Aorta (tissue), 5 donors: ENCODE measurements at regions not wholly inside any gene's neighbourhood (a gene's known extent, or its start where the extent isn't known, plus 50 kb on each side); places are given as distances from the start of the nearest gene placed in this dataset.
A peak's percentile ranks its signal among the peaks of the same experiment; 100 is the strongest.

Source experiments
- ATAC-seq: fragments of 200-7000 bp; cut with Tn5 transposase; one replicate; pipeline ENCODE4 v1.9.1; 2022; ENCODE audit warnings: moderate library complexity; ENCODE audit not compliant: low FRiP score
- DNase-seq, 2 donors: peaks; one replicate each; pipeline ENCODE4 v3.0.0-alpha.2; 2020
- H3K27ac ChIP-seq, 2 donors: one replicate each; pipeline ENCODE4 v1.5.1; 2013; ENCODE audit warnings: low read length in 2 of 2, mild to moderate bottlenecking in 2 of 2, moderate library complexity in 2 of 2, control low read depth in 1 of 2, inconsistent platforms in 1 of 2, low read depth in 1 of 2
- H3K27me3 ChIP-seq, 2 donors: one replicate each; pipeline ENCODE4 v1.6.1; 2013; ENCODE audit warnings: control low read depth in 1 of 2, low read length in 1 of 2, mild to moderate bottlenecking in 1 of 2, moderate library complexity in 1 of 2; ENCODE audit not compliant: insufficient read depth in 2 of 2, control insufficient read depth in 1 of 2
- H3K36me3 ChIP-seq, 2 donors: one replicate each; pipeline ENCODE4 v1.6.1; 2013; ENCODE audit warnings: control low read depth in 1 of 2, low read length in 1 of 2, mild to moderate bottlenecking in 1 of 2; ENCODE audit not compliant: insufficient read depth in 2 of 2, control insufficient read depth in 1 of 2
- H3K4me1 ChIP-seq, 2 donors: one replicate each; pipeline ENCODE4 v1.6.1; 2013; ENCODE audit warnings: low read length in 2 of 2, control low read depth in 1 of 2, mild to moderate bottlenecking in 1 of 2, moderate library complexity in 1 of 2; ENCODE audit not compliant: insufficient read depth in 2 of 2, control insufficient read depth in 1 of 2
- H3K4me3 ChIP-seq, 2 donors: one replicate each; pipeline ENCODE4 v1.5.1; 2013; ENCODE audit warnings: low read length in 2 of 2, control low read depth in 1 of 2, mild to moderate bottlenecking in 1 of 2
- H3K9me3 ChIP-seq: one replicate; pipeline ENCODE4 v1.6.1; 2013; ENCODE audit warnings: mild to moderate bottlenecking, low read length; ENCODE audit not compliant: control insufficient read depth
- WGBS, 2 donors: extraction: QIAGEN DNeasy Blood & Tissue Kit; methylation state at CpG; one replicate each; pipeline ENCODE4 v1.1.7; 2013; 5-methylcytosine and 5-hydroxymethylcytosine counted together
- intact Hi-C, 2 donors: fragments of 100-400 bp; cut with DNase I; formaldehyde crosslinking; loops; one replicate each; pipeline versions ENCODE4 v1.14.2 to v1.15.0; 2022
- donor health status: healthy with polysubstance abuse.
- donor health status: Bipolar disorder and iron deficiency.
- donor health status: DM: no; HTN: no; CAD: no.
- donor health status: DM: no; HTN: no; CAD: no.
- donor health status: DM: yes; HTN: yes; CAD: no.

DNA sequence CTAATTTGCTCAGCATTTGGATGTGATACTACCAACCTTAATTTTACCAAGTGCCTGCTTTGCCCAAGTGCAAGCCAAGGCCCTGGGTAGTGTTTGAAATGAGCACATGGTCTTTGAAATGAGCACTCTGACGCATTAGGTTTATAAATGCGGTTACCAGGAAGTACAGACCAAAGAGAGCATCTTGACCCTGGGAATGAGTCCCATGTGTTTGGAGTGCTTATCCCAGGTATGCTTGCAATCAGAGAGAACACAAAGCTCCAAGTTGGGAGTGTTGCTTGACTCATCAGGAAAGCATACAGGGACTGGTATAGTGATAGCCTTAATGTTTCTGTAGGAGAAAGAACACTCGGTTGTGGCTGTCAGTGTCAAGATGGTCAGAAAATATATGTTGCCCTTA is 203.6 kb upstream of the MAMLD1 start:
- Histone ChIP-seq H3K27ac (no peak overlapping the region), H3K36me3 (no peaks in the 10 kb centered on the region), H3K4me1 (peaks cover 2 to 3% of the 10 kb centered on the region in 2 donors), H3K27me3 (no peaks in the 10 kb centered on the region), H3K9me3 (no peaks in the 10 kb centered on the region), H3K4me3 (no peak overlapping the region)
- no peak for DNase-seq
- ATAC-seq, result no peak
- 89 to 91% methylated on average over 3 of the region's 3 CpGs for WGBS, 2 donors
- intact Hi-C loops, result loop anchor here in 1 of 2 donors (10.0 kb wide), 1 partner anchor 205 kb away; the partner anchor contains the start of gene MAMLD1

DNA sequence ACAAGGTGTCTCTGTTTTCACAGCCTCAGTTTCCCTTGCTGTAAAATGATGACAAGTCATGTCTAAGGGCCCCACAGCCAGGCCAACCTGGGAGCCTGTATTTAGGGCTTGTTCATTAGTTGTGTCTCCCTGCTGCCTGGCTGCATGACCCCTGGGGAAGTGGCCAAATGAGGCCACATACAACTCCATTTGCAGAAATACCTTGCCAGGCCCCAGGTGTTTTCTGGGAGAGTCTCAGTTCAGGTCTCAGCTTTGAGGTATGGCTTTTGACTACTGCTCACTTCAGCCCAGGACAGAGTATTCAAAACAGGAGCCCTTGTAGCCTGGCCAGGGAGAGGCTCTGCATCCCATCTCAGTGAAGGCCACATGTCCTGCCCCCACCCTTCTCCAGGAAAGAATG is 202.5 kb upstream of the MAMLD1 start:
- H3K36me3 ChIP-seq, result no peaks in the 10 kb centered on the region
- ATAC-seq, result no peak
- intact Hi-C loops, result no loop called here

DNA sequence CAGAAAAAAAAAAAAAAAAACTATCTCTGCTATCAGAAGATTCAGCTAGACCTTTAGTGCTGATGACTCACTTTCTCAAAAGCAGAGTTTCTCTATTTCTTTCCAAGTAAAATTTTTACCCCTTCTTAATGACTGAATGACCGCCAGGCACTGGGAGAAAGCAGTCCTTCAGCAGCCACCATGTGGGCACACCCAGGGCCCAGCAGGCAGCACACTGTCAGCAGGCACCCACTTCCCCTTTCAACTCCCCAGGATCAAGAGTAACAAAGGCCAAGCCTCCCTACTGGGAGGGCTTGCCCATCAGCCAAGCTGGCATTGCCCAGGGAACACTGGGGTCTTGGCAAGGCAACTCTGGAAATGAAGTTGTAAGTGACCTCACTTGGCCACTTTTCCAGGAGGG is 201.9 kb upstream of the MAMLD1 start:
- no peaks in the 10 kb centered on the region for H3K27me3 ChIP-seq
- H3K27ac ChIP-seq, result no peak overlapping the region
- intact Hi-C loops, result no loop called here
- peaks cover 2 to 3% of the 10 kb centered on the region in 2 donors for H3K4me1 ChIP-seq
- whole genome bisulfite sequencing, 2 donors, result 10 to 29% methylated on average over 1 of the region's 1 CpG
- ATAC-seq (no peak), DNase-seq (no peak)
- H3K4me3 ChIP-seq, result no peak overlapping the region
- H3K9me3 ChIP-seq, result no peaks in the 10 kb centered on the region
- H3K36me3 ChIP-seq, result no peaks in the 10 kb centered on the region

More for the DNA sequence above, 202.5 kb upstream of the MAMLD1 start:
- no peaks in the 10 kb centered on the region for H3K27me3 ChIP-seq
- H3K9me3 ChIP-seq, result no peaks in the 10 kb centered on the region
- no peak overlapping the region for H3K27ac ChIP-seq
- H3K4me1 ChIP-seq, result peaks cover 2 to 3% of the 10 kb centered on the region in 2 donors
- no peak overlapping the region for H3K4me3 ChIP-seq
- no peak for DNase-seq

DNA sequence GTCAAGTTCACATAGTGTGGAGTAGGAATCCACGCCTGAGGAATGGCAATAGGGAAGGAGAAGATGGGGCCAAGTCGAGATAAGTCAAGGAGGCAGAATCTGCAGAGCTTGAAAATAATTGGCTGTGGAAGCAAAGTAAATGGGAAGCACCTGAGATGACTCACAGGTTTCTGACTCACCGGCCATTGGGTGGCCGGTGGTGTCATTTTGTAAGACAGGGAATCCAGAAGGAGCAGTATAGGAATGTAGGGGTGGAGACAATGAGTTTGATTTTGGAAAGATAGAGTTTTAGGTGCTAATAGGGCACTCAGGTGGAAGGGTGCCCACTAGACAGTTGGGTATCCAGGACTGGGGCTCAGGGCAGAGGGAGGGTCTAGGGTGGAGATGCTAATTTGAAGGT is 201.0 kb upstream of the MAMLD1 start:
- Histone ChIP-seq H3K4me3 (no peak overlapping the region), H3K4me1 (peaks cover 2 to 3% of the 10 kb centered on the region in 2 donors), H3K9me3 (no peaks in the 10 kb centered on the region), H3K27me3 (no peaks in the 10 kb centered on the region), H3K36me3 (no peaks in the 10 kb centered on the region), H3K27ac (no peak overlapping the region)
- intact Hi-C loops, result no loop called here
- no peak for ATAC-seq
- no peak for DNase-seq
- WGBS, 2 donors, result 82 to 89% methylated on average over 4 of the region's 4 CpGs

DNA sequence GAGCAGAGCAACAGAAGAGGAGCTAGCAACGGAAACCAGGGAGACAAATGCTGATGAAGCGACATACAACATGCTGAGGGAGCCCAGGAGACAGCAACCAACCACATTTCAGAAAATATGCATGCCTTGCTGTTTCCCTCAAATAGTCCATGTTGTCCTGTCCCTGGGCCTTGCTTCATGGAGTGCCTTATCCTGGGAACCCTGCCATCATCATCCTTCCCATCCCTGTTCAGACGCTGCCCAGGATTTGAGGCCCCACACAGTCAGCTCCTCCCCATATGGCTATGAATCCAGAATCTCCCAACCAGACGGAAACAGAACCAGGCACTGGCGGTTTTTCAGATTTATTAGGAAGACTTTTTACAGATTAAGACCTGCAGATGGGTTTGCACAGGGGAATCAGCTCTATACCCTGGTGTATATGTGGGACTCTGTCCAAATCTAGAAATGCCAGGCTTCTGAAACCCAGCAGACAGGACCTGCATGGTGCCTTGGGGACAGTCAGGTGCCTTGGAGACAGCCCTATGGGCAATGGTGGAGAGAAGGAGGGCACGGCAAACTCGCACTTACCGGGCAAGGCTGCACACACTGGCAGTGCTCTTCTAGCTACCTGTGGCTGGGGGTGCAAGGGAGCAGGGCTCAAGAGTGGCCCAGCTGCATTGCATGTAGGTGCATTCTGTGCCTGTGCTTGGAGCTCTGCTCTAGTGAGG is 199.7 kb upstream of the MAMLD1 start:
- ATAC-seq, result no peak
- intact Hi-C loops, result no loop called here
- H3K9me3 ChIP-seq, result no peaks in the 10 kb centered on the region
- peaks cover 2 to 3% of the 10 kb centered on the region in 2 donors for H3K4me1 ChIP-seq
- no peak overlapping the region for H3K27ac ChIP-seq
- no peaks in the 10 kb centered on the region for H3K27me3 ChIP-seq
- no peaks in the 10 kb centered on the region for H3K36me3 ChIP-seq
- no peak overlapping the region for H3K4me3 ChIP-seq
- DNase-seq, result no peak
- WGBS, 2 donors, result 75 to 76% methylated on average over 8 of the region's 8 CpGs

DNA sequence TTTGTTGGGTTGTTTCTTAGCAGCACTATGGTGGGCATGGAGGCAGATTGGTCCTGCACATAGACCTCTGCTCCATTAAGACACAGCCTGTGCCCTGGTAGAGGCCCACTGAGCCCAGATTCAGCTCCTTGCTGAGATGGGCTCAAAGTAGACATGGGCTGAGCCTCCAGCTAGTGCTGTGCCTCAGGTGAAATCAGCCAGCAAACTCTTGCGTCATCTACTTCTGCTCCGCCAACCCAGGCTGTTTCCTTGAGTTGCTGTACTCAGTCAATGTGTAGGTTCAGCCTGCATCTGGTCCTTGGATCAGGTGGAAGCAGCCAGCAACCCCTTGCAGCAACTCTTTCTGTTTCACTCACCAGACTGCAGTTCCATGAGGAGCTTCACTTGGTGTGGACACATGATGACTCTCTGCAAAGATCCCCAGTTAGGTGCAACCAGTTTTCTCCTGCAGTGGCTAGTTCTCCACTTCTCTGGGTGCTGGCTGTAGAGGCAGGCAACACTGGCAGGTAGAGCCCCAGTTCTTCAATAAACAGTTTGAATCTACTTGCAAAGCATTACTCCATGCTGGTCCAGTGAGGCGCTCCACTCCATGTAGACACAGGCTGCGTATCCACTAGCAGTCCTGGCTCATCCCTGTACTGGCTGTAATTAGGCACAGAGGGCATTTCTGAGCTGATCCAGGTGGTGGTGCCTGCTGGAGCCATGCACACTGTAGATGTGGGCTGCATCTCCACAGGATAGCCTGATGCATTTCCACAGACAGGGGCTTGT is 199.0 kb upstream of the MAMLD1 start:
- 91 to 98% methylated on average over 4 of the region's 4 CpGs for WGBS, 2 donors
- DNase-seq (no peak), ATAC-seq (no peak)
- Histone ChIP-seq H3K4me1 (peaks cover 2 to 3% of the 10 kb centered on the region in 2 donors), H3K9me3 (no peaks in the 10 kb centered on the region), H3K27ac (no peak overlapping the region), H3K27me3 (no peaks in the 10 kb centered on the region), H3K36me3 (no peaks in the 10 kb centered on the region), H3K4me3 (no peak overlapping the region)
- intact Hi-C loops, result no loop called here

DNA sequence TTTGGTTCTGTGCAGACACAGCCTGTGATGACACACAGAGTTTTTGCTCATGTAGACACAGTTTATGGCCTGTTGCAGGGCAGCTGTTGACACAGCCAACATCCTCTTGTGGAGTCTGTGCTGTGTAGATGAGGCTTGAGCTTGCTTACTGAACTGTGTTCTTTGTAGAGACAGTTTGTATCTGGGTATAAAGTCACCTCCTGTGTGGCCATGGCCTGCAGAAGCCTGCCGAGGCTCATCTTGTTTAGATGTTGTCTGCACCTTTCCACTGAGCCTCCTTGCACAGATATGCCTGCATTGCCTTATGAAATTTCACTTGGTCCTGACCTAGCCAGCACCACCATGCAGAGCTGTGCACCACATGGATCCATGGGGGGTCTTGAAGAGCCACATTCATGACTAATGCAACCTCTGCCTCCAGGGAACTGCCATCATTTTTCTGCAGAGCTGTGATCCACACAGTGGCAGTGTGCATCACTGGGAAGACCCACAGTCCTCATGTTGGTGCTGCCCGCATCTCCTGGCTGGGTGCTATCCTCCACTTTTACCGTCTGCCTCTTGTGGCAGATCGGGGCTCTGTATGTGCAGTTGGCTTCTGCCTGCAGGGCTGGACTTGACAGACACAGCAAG is 198.0 kb upstream of the MAMLD1 start:
- ATAC-seq (peak; percentile 15), DNase-seq (no peak)
- WGBS, 2 donors, result 83 to 87% methylated on average over 4 of the region's 4 CpGs
- Histone ChIP-seq H3K27ac (no peak overlapping the region), H3K27me3 (no peaks in the 10 kb centered on the region), H3K9me3 (no peaks in the 10 kb centered on the region), H3K4me3 (no peak overlapping the region), H3K4me1 (peaks cover 2 to 3% of the 10 kb centered on the region in 2 donors), H3K36me3 (no peaks in the 10 kb centered on the region)
- intact Hi-C loops, result no loop called here

DNA sequence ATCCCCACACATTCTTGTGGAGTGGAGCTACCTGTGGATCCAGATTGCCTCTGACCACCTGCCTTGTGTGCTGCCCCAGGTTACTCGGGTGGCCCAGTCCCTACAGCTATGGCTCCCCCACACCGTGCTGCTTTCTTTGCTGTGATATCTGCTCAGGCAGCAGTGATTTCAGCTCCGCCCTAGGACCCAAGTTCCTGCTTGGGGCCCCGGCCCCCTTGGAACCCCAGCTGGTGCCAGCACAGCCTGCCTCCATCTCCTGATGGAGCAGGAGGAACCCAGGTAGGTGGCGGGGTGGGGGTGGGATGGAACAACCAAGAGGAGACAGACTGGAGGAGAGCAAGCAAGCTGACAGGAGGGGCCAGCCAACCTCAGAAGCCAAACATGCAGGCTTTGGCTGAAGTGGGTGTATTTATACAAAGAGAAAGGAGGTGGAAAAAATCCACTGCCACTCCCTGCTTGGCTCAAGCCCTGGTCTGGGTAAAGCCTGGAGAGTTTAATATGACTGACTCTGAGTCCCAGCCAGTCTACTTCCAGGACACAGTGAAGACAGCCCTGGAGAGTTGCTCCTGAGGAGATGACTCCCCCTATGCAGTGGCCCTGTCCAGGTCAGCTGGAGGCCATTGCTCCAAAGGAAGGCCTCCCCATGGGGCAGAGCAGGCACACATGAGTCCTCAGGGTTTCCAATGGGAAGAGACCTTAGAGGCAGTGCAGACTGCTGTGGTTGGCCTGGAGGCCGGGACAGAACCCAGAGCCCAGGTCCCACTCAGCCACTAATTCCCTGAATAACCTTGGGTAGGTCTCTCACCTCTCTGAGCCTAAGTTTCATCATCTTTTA is 197.1 kb upstream of the MAMLD1 start:
- intact Hi-C loops, result no loop called here
- peaks cover 0 to 2% of the 10 kb centered on the region in 2 donors for H3K4me1 ChIP-seq
- no peaks in the 10 kb centered on the region for H3K27me3 ChIP-seq
- no peak overlapping the region for H3K4me3 ChIP-seq
- WGBS, 2 donors, result 61 to 62% methylated on average over 6 of the region's 6 CpGs
- H3K27ac ChIP-seq, result no peak overlapping the region
- ATAC-seq (peak; percentile 22), DNase-seq (no peak)
- H3K36me3 ChIP-seq, result no peaks in the 10 kb centered on the region
- no peaks in the 10 kb centered on the region for H3K9me3 ChIP-seq
